ENCODE measurements at regions not wholly inside any gene's neighbourhood (a gene's known extent, or its start where the extent isn't known, plus 50 kb on each side); places are given as distances from the start of the nearest gene placed in this dataset.

GRCh38 chr3:11919390-11919789 lies 72.7 kb upstream of the TAMM41 start:
- DNase-seq: no peak

GRCh38 chr3:11924518-11924917 lies 77.8 kb upstream of the TAMM41 start:
- no peak for DNase-seq

GRCh38 chr3:11928381-11928780 lies 75.8 kb upstream of the SYN2 start:
- DNase-seq: peak; percentile 22 to 54

GRCh38 chr3:11929531-11929930 lies 74.7 kb upstream of the SYN2 start:
- no peak for DNase-seq

- no peak for DNase-seq
These were observed 74.1 kb upstream of the SYN2 start for GRCh38 chr3:11930084-11930483.

GRCh38 chr3:11932636-11933035 lies 71.6 kb upstream of the SYN2 start:
- DNase-seq: no peak

GRCh38 chr3:11933529-11933928 lies 70.7 kb upstream of the SYN2 start:
- DNase-seq: no peak

- no peak for DNase-seq
These were observed 60.0 kb upstream of the SYN2 start for GRCh38 chr3:11944052-11944673.

GRCh38 chr3:11948331-11948730 lies 55.9 kb upstream of the SYN2 start:
- no peak for DNase-seq

- DNase-seq: no peak
These were observed 55.3 kb upstream of the SYN2 start for GRCh38 chr3:11948866-11949265.

- DNase-seq: no peak
These were observed 54.8 kb upstream of the SYN2 start for GRCh38 chr3:11949351-11949750.

- no peak for DNase-seq
These were observed 53.6 kb upstream of the SYN2 start for GRCh38 chr3:11950576-11950975.

GRCh38 chr3:11953350-11953749 lies 50.8 kb upstream of the SYN2 start:
- peak; percentile 32 to 44 for DNase-seq

GRCh38 chr3:11953778-11954177 lies 50.4 kb upstream of the SYN2 start:
- no peak for DNase-seq

- peak; percentile 22 to 77 for DNase-seq
These were observed 49.8 kb upstream of the SYN2 start for GRCh38 chr3:11954312-11954934.
